ENCODE measurements at regions not wholly inside any gene's neighbourhood (a gene's known extent, or its start where the extent isn't known, plus 50 kb on each side); places are given as distances from the start of the nearest gene placed in this dataset.

DNA sequence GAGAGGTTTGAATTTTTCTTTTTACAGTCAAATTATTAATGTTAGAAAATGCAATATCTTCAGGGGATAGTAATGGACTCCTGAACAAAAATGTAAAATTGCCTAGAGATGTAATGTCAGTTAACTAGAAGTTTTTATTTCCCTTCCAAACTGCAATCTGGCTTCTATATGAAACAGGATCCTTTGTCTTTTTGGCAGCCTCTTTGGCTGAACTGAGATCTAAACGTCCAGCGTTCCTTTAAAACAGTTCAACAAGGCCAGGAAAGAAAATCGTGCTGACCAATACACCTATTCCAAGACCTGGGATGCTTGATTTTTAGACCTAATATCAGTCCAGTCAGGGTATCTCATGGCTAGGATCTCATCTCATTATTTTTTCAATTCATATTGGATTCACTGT, 245.5 kb downstream of the FIGN start:
- Histone ChIP-seq H4K20me1 (replicated peaks; ENCODE audit: control insufficient read depth, insufficient read depth, low read length) (no peaks in the 10 kb centered on the region), H2AFZ (ENCODE audit: low read depth, low read length) (no peak overlapping the region), H3K4me3 (no peak overlapping the region), H3K9ac (ENCODE audit: insufficient read depth in 1 of 2, low read depth in 2 of 2, low read length in 2 of 2) (no peak overlapping the region), H3K9me1 (ENCODE audit: control insufficient read depth, insufficient read depth, low read length) (no peaks in the 10 kb centered on the region), H3K79me2 (ENCODE audit: control insufficient read depth, insufficient read depth, low read length) (no peaks in the 10 kb centered on the region), H3K27me3 (ENCODE audit: control insufficient read depth in 2 of 2, insufficient read depth in 2 of 2, low read length in 2 of 2) (no peaks in the 10 kb centered on the region), H3K4me1 (replicated peaks in 1 of 2; ENCODE audit: control insufficient read depth in 2 of 2, insufficient read depth in 2 of 2, low read length in 2 of 2) (no peaks in the 10 kb centered on the region), H3K36me3 (ENCODE audit: control insufficient read depth, insufficient read depth, low read length) (no peaks in the 10 kb centered on the region), H3K9me3 (replicated peaks; ENCODE audit: control insufficient read depth, insufficient read depth, low read depth, low read length) (no peaks in the 10 kb centered on the region; the same call in 1 of the 2 replicates), H3K27ac (ENCODE audit: extremely low read depth, low read depth, low read length) (no peak overlapping the region), H3K4me2 (ENCODE audit: insufficient read depth, low read length) (no peak overlapping the region)
- FAIRE-seq (no peak), DNase-seq (ENCODE audit: extremely low read depth in 1 of 4, low spot score in 3 of 4) (no peak), ATAC-seq (no peak)
- WGBS (ENCODE audit: insufficient coverage, low coverage, missing lambda C conversion rate) = 2% methylated on average over 3 of the region's 3 CpGs
- CTCF ChIA-PET (ENCODE audit: low intra/inter-chr PET ratio) = no interaction called here
- intact Hi-C loops (cut with micrococcal nuclease) = no loop called here
- in situ Hi-C loops (cut with MboI) = no loop called here
- TF ChIP-seq, protein P1, sequence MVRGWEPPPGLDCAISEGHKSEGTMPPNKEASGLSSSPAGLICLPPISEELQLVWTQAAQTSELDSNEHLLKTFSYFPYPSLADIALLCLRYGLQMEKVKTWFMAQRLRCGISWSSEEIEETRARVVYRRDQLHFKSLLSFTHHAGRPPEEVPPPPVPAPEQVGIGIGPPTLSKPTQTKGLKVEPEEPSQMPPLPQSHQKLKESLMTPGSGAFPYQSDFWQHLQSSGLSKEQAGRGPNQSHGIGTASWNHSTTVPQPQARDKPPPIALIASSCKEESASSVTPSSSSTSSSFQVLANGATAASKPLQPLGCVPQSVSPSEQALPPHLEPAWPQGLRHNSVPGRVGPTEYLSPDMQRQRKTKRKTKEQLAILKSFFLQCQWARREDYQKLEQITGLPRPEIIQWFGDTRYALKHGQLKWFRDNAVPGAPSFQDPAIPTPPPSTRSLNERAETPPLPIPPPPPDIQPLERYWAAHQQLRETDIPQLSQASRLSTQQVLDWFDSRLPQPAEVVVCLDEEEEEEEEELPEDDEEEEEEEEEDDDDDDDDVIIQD (CRISPR knock-in tag; IDR thresholded peaks at IDR 0.05) = no peak
- no TSS peak for BruUV-seq (replicated peaks)
- POLR2A ChIA-PET = no interaction called here

DNA sequence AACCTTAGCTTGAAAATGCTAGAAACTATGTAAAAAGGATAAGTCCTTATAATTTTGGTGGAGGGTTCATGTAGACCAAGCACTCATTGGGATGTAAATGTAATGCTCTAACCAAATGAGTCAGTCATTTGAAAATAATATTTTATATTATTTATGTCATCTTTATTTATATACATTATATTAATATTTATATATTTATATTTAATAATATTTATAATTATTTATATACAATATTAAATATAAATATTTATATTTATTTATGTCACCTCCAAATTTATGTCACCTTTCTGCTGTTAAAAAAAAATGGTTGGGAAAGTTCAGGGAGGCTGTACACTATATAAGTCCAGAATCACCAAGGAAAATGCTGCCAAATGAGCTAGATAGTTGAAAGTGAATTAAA, 254.3 kb downstream of the FIGN start:
- FAIRE-seq = no peak
- Histone ChIP-seq H3K4me2 (ENCODE audit: insufficient read depth, low read length) (no peak overlapping the region), H3K27me3 (ENCODE audit: control insufficient read depth in 2 of 2, insufficient read depth in 2 of 2, low read length in 2 of 2) (no peaks in the 10 kb centered on the region), H3K36me3 (ENCODE audit: control insufficient read depth, insufficient read depth, low read length) (no peaks in the 10 kb centered on the region), H3K4me1 (replicated peaks in 1 of 2; ENCODE audit: control insufficient read depth in 2 of 2, insufficient read depth in 2 of 2, low read length in 2 of 2) (no peaks in the 10 kb centered on the region), H4K20me1 (replicated peaks; ENCODE audit: control insufficient read depth, insufficient read depth, low read length) (no peaks in the 10 kb centered on the region), H3K79me2 (ENCODE audit: control insufficient read depth, insufficient read depth, low read length) (no peaks in the 10 kb centered on the region), H3K4me3 (no peak overlapping the region), H3K9me1 (ENCODE audit: control insufficient read depth, insufficient read depth, low read length) (no peaks in the 10 kb centered on the region), H2AFZ (ENCODE audit: low read depth, low read length) (no peak overlapping the region), H3K9ac (ENCODE audit: insufficient read depth in 1 of 2, low read depth in 2 of 2, low read length in 2 of 2) (no peak overlapping the region), H3K9me3 (replicated peaks; ENCODE audit: control insufficient read depth, insufficient read depth, low read depth, low read length) (no peaks in the 10 kb centered on the region; the same call in 1 of the 2 replicates), H3K27ac (ENCODE audit: extremely low read depth, low read depth, low read length) (no peak overlapping the region)
- ChIA-PET CTCF (ENCODE audit: low intra/inter-chr PET ratio) (no interaction called here), POLR2A (no interaction called here)
- ATAC-seq = no peak
- in situ Hi-C loops (cut with MboI) (no loop called here), intact Hi-C loops (cut with micrococcal nuclease) (no loop called here)
- no peak for DNase-seq (ENCODE audit: extremely low read depth in 1 of 4, low spot score in 3 of 4)
- BruUV-seq (replicated peaks) = no TSS peak
- TF ChIP-seq HCFC1 (IDR thresholded peaks at IDR 0.05; ENCODE audit: low read depth, low read length) (no peak), MEF2D (tag; conservative IDR thresholded peaks at IDR 0.05; ENCODE audit: low read depth) (no peak), SREBF1 (IDR thresholded peaks at IDR 0.05; ENCODE audit: borderline replicate concordance, low read depth, low read length) (no peak)
- TF ChIP-seq, protein P2, sequence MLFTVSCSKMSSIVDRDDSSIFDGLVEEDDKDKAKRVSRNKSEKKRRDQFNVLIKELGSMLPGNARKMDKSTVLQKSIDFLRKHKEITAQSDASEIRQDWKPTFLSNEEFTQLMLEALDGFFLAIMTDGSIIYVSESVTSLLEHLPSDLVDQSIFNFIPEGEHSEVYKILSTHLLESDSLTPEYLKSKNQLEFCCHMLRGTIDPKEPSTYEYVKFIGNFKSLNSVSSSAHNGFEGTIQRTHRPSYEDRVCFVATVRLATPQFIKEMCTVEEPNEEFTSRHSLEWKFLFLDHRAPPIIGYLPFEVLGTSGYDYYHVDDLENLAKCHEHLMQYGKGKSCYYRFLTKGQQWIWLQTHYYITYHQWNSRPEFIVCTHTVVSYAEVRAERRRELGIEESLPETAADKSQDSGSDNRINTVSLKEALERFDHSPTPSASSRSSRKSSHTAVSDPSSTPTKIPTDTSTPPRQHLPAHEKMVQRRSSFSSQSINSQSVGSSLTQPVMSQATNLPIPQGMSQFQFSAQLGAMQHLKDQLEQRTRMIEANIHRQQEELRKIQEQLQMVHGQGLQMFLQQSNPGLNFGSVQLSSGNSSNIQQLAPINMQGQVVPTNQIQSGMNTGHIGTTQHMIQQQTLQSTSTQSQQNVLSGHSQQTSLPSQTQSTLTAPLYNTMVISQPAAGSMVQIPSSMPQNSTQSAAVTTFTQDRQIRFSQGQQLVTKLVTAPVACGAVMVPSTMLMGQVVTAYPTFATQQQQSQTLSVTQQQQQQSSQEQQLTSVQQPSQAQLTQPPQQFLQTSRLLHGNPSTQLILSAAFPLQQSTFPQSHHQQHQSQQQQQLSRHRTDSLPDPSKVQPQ (CRISPR knock-in tag; IDR thresholded peaks at IDR 0.05; ENCODE audit: borderline replicate concordance) = no peak
- TF ChIP-seq, protein P3, sequence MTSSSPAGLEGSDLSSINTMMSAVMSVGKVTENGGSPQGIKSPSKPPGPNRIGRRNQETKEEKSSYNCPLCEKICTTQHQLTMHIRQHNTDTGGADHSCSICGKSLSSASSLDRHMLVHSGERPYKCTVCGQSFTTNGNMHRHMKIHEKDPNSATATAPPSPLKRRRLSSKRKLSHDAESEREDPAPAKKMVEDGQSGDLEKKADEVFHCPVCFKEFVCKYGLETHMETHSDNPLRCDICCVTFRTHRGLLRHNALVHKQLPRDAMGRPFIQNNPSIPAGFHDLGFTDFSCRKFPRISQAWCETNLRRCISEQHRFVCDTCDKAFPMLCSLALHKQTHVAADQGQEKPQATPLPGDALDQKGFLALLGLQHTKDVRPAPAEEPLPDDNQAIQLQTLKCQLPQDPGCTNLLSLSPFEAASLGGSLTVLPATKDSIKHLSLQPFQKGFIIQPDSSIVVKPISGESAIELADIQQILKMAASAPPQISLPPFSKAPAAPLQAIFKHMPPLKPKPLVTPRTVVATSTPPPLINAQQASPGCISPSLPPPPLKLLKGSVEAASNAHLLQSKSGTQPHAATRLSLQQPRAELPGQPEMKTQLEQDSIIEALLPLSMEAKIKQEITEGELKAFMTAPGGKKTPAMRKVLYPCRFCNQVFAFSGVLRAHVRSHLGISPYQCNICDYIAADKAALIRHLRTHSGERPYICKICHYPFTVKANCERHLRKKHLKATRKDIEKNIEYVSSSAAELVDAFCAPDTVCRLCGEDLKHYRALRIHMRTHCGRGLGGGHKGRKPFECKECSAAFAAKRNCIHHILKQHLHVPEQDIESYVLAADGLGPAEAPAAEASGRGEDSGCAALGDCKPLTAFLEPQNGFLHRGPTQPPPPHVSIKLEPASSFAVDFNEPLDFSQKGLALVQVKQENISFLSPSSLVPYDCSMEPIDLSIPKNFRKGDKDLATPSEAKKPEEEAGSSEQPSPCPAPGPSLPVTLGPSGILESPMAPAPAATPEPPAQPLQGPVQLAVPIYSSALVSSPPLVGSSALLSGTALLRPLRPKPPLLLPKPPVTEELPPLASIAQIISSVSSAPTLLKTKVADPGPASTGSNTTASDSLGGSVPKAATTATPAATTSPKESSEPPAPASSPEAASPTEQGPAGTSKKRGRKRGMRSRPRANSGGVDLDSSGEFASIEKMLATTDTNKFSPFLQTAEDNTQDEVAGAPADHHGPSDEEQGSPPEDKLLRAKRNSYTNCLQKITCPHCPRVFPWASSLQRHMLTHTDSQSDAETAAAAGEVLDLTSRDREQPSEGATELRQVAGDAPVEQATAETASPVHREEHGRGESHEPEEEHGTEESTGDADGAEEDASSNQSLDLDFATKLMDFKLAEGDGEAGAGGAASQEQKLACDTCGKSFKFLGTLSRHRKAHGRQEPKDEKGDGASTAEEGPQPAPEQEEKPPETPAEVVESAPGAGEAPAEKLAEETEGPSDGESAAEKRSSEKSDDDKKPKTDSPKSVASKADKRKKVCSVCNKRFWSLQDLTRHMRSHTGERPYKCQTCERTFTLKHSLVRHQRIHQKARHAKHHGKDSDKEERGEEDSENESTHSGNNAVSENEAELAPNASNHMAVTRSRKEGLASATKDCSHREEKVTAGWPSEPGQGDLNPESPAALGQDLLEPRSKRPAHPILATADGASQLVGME (CRISPR knock-in tag; IDR thresholded peaks at IDR 0.05) = no peak
